Smooth muscle cell (in vitro differentiated cells): ENCODE measurements at regions not wholly inside any gene's neighbourhood (a gene's known extent, or its start where the extent isn't known, plus 50 kb on each side); places are given as distances from the start of the nearest gene placed in this dataset.

Experiments
- DNase-seq: peaks from one replicate; lab custom pipeline; 2025; ENCODE audit not compliant: unreplicated experiment; lab: John Stamatoyannopoulos, UW
- H2AFZ ChIP-seq: fragments of 200-600 bp; sonication (generic); 2 replicates; pipeline ENCODE4 v1.6.0; 2016; ENCODE audit warnings: antibody characterized with exemption, low read depth, mild to moderate bottlenecking
- H3F3A ChIP-seq: fragments of 200-600 bp; sonication (generic); 2 replicates; pipeline ENCODE4 v1.6.0; 2017; ENCODE audit warnings: antibody characterized with exemption, low read depth
- H3K27ac ChIP-seq: fragments of 200-600 bp; sonication (generic); 2 replicates; pipeline ENCODE4 v1.5.1; 2016; ENCODE audit warnings: low read depth, mild to moderate bottlenecking
- H3K27me3 ChIP-seq: fragments of 200-600 bp; sonication (generic); 2 replicates; pipeline ENCODE4 v1.6.1; 2016; ENCODE audit warnings: low read depth, mild to moderate bottlenecking
- H3K36me3 ChIP-seq: fragments of 200-600 bp; sonication (generic); 2 replicates; pipeline ENCODE4 v1.5.1; 2016; ENCODE audit warnings: low read depth
- H3K4me1 ChIP-seq: fragments of 200-600 bp; sonication (generic); 2 replicates; pipeline ENCODE4 v1.5.1; 2016; ENCODE audit warnings: low read depth
- H3K4me2 ChIP-seq: fragments of 200-600 bp; sonication (generic); 2 replicates; pipeline ENCODE4 v1.6.0; 2016; ENCODE audit warnings: mild to moderate bottlenecking
- H3K4me3 ChIP-seq: fragments of 200-600 bp; sonication (generic); 2 replicates; pipeline ENCODE4 v1.5.1; 2016; ENCODE audit warnings: mild to moderate bottlenecking
- H3K79me2 ChIP-seq: fragments of 200-600 bp; sonication (generic); 2 replicates; pipeline ENCODE4 v1.6.0; 2016; ENCODE audit warnings: low read depth, mild to moderate bottlenecking
- H3K9ac ChIP-seq: fragments of 200-600 bp; sonication (generic); 2 replicates; pipeline ENCODE4 v1.6.0; 2016; ENCODE audit warnings: low read depth
- H3K9me3 ChIP-seq: fragments of 200-600 bp; sonication (generic); replicated peaks from 2 replicates; pipeline ENCODE4 v1.5.1; 2016; ENCODE audit warnings: low read depth
- H4K20me1 ChIP-seq: fragments of 200-600 bp; sonication (generic); 2 replicates; pipeline ENCODE4 v1.6.0; 2016; ENCODE audit warnings: low read depth
- CTCF ChIP-seq: fragments of 200-600 bp; sonication (generic); IDR thresholded peaks from 2 replicates; pipeline ENCODE4 v1.5.1; 2017; ENCODE audit warnings: borderline replicate concordance, mild to moderate bottlenecking, antibody characterized with exemption; ENCODE audit not compliant: insufficient read depth, poor library complexity, severe bottlenecking
- WGBS: methylation state at CpG from one replicate; pipeline ENCODE4 v1.1.7; 2016; ENCODE audit warnings: low lambda C conversion rate; 5-methylcytosine and 5-hydroxymethylcytosine counted together

GRCh38 chr2:149849591-149849990 is 262.0 kb upstream of the MMADHC start:
- no peak overlapping the region for H3K27ac ChIP-seq
- no peaks in the 10 kb centered on the region for H4K20me1 ChIP-seq
- DNase-seq = no peak
- no peak overlapping the region for H3K4me3 ChIP-seq
- no peaks in the 10 kb centered on the region for H3K27me3 ChIP-seq
- no peaks in the 10 kb centered on the region for H3K36me3 ChIP-seq
- no peaks in the 10 kb centered on the region for H3K4me1 ChIP-seq
- H3K9ac ChIP-seq = no peak overlapping the region
- WGBS = 91% methylated on average over 1 of the region's 1 CpG
- H3K79me2 ChIP-seq = no peaks in the 10 kb centered on the region
- no peaks in the 10 kb centered on the region for H3F3A ChIP-seq
- TF ChIP-seq CTCF = no peak
- no peak overlapping the region for H2AFZ ChIP-seq
- H3K9me3 ChIP-seq = no peaks in the 10 kb centered on the region
- no peak overlapping the region for H3K4me2 ChIP-seq

GRCh38 chr2:149849136-149849535 is 261.6 kb upstream of the MMADHC start:
- WGBS = 83% methylated on average over 2 of the region's 2 CpGs
- H3F3A ChIP-seq = no peaks in the 10 kb centered on the region
- H3K79me2 ChIP-seq = no peaks in the 10 kb centered on the region
- no peaks in the 10 kb centered on the region for H3K36me3 ChIP-seq
- no peak for DNase-seq
- no peak for TF ChIP-seq CTCF
- no peak overlapping the region for H3K4me2 ChIP-seq
- no peak overlapping the region for H2AFZ ChIP-seq
- H3K27ac ChIP-seq = no peak overlapping the region
- H3K4me3 ChIP-seq = no peak overlapping the region
- H3K9ac ChIP-seq = no peak overlapping the region
- no peaks in the 10 kb centered on the region for H3K9me3 ChIP-seq
- H3K4me1 ChIP-seq = no peaks in the 10 kb centered on the region
- H4K20me1 ChIP-seq = no peaks in the 10 kb centered on the region
- no peaks in the 10 kb centered on the region for H3K27me3 ChIP-seq

- no peak overlapping the region for H2AFZ ChIP-seq
Measured at GRCh38 chr2:149841396-149841795, 253.8 kb upstream of the MMADHC start.

More at GRCh38 chr2:149841396-149841795, 253.8 kb upstream of the MMADHC start:
- Histone ChIP-seq H4K20me1 (no peaks in the 10 kb centered on the region), H3K27ac (no peak overlapping the region), H3K4me3 (no peak overlapping the region), H3K79me2 (no peaks in the 10 kb centered on the region), H3K4me1 (no peaks in the 10 kb centered on the region), H3K9ac (no peak overlapping the region), H3K27me3 (no peaks in the 10 kb centered on the region), H3K36me3 (no peaks in the 10 kb centered on the region), H3K9me3 (no peaks in the 10 kb centered on the region), H3K4me2 (no peak overlapping the region), H3F3A (no peaks in the 10 kb centered on the region)
- DNase-seq = no peak
- no peak for TF ChIP-seq CTCF
- WGBS = 86% methylated on average over 1 of the region's 1 CpG
